ENCODE measurements at regions not wholly inside any gene's neighbourhood (a gene's known extent, or its start where the extent isn't known, plus 50 kb on each side); places are given as distances from the start of the nearest gene placed in this dataset.

- Histone ChIP-seq H3K9ac (ENCODE audit: low read length) (no peak overlapping the region), H3K27ac (ENCODE audit: low read depth, low read length) (no peak overlapping the region), H3K79me2 (ENCODE audit: insufficient read depth, low read length) (no peaks in the 10 kb centered on the region), H2AFZ (ENCODE audit: low read depth, low read length, poor library complexity, severe bottlenecking) (no peak overlapping the region), H3K27me3 (ENCODE audit: insufficient read depth, low read length) (peaks cover 34% of the 10 kb centered on the region), H3K4me2 (ENCODE audit: low read length) (no peak overlapping the region), H3K4me1 (ENCODE audit: control insufficient read depth in 1 of 2, insufficient read depth in 2 of 2, low read length in 2 of 2) (no peaks in the 10 kb centered on the region), H3K9me2 (ENCODE audit: insufficient read depth) (no peaks in the 10 kb centered on the region), H4K20me1 (ENCODE audit: insufficient read depth) (no peaks in the 10 kb centered on the region), H3K4me3 (replicated peaks in 1 of 2; ENCODE audit: low read depth in 1 of 2, low read length in 2 of 2) (no peak overlapping the region), H3K36me3 (ENCODE audit: control insufficient read depth in 1 of 2, insufficient read depth in 2 of 2, low read length in 2 of 2) (no peaks in the 10 kb centered on the region), H3K9me3 (ENCODE audit: control insufficient read depth in 1 of 2, insufficient read depth in 1 of 2, low read depth in 1 of 2, low read length in 2 of 2) (no peaks in the 10 kb centered on the region)
- no TSS peak for BruUV-seq (replicated peaks)
- RAD21 ChIA-PET (ENCODE audit: low non-redundant PET in 1 of 2, low total read pairs in 2 of 2, uncharacterized antibody in 2 of 2, unreplicated experiment in 2 of 2), result no interaction called here
- POLR2A ChIA-PET, result no interaction called here
- DNase-seq (ENCODE audit: low read depth, low spot score) (no peak), ATAC-seq (no peak)
- TF ChIP-seq POLR2AphosphoS5 (IDR thresholded peaks at IDR 0.05; ENCODE audit: low read depth, low read length) (no peak), EGR1 (IDR thresholded peaks at IDR 0.05; ENCODE audit: low read depth) (no peak), YY1 (IDR thresholded peaks at IDR 0.05; ENCODE audit: extremely low read depth, insufficient replicate concordance, low read depth, low read length) (no peak), EZH2phosphoT487 (IDR thresholded peaks at IDR 0.05; ENCODE audit: borderline replicate concordance) (no peak), TCF7L2 (IDR thresholded peaks at IDR 0.05; ENCODE audit: borderline replicate concordance, extremely low read depth, insufficient read depth, insufficient read length) (no peak), SRF (IDR thresholded peaks at IDR 0.05; ENCODE audit: low read depth) (no peak), EZH2 (IDR thresholded peaks at IDR 0.05) (no peak), SIN3A (IDR thresholded peaks at IDR 0.05; ENCODE audit: low read depth) (no peak), ZNF274 (IDR thresholded peaks at IDR 0.05; ENCODE audit: low read depth, low read length) (no peak), SP1 (IDR thresholded peaks at IDR 0.05; ENCODE audit: low read depth) (no peak), ELF1 (IDR thresholded peaks at IDR 0.05; ENCODE audit: borderline replicate concordance, low read depth) (no peak), RAD21 (IDR thresholded peaks at IDR 0.05; ENCODE audit: low read depth) (no peak), POLR2A (IDR thresholded peaks at IDR 0.05; ENCODE audit: borderline replicate concordance, extremely low read depth, insufficient read depth, insufficient read length) (no peak), CBX3 (IDR thresholded peaks at IDR 0.05; ENCODE audit: low read depth) (no peak), FOSL1 (IDR thresholded peaks at IDR 0.05; ENCODE audit: low read depth) (no peak)
- TF ChIP-seq, protein P1, sequence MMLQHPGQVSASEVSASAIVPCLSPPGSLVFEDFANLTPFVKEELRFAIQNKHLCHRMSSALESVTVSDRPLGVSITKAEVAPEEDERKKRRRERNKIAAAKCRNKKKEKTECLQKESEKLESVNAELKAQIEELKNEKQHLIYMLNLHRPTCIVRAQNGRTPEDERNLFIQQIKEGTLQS (IDR thresholded peaks at IDR 0.05), result no peak
- TF ChIP-seq, protein P2, sequence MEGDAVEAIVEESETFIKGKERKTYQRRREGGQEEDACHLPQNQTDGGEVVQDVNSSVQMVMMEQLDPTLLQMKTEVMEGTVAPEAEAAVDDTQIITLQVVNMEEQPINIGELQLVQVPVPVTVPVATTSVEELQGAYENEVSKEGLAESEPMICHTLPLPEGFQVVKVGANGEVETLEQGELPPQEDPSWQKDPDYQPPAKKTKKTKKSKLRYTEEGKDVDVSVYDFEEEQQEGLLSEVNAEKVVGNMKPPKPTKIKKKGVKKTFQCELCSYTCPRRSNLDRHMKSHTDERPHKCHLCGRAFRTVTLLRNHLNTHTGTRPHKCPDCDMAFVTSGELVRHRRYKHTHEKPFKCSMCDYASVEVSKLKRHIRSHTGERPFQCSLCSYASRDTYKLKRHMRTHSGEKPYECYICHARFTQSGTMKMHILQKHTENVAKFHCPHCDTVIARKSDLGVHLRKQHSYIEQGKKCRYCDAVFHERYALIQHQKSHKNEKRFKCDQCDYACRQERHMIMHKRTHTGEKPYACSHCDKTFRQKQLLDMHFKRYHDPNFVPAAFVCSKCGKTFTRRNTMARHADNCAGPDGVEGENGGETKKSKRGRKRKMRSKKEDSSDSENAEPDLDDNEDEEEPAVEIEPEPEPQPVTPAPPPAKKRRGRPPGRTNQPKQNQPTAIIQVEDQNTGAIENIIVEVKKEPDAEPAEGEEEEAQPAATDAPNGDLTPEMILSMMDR (IDR thresholded peaks at IDR 0.05 in 2 of 3, conservative IDR thresholded peaks at IDR 0.05 in 1 of 3; ENCODE audit: borderline replicate concordance in 1 of 3, insufficient read depth in 1 of 3, low read depth in 2 of 3, low read length in 2 of 3), result no peak
- TF ChIP-seq, protein P3, sequence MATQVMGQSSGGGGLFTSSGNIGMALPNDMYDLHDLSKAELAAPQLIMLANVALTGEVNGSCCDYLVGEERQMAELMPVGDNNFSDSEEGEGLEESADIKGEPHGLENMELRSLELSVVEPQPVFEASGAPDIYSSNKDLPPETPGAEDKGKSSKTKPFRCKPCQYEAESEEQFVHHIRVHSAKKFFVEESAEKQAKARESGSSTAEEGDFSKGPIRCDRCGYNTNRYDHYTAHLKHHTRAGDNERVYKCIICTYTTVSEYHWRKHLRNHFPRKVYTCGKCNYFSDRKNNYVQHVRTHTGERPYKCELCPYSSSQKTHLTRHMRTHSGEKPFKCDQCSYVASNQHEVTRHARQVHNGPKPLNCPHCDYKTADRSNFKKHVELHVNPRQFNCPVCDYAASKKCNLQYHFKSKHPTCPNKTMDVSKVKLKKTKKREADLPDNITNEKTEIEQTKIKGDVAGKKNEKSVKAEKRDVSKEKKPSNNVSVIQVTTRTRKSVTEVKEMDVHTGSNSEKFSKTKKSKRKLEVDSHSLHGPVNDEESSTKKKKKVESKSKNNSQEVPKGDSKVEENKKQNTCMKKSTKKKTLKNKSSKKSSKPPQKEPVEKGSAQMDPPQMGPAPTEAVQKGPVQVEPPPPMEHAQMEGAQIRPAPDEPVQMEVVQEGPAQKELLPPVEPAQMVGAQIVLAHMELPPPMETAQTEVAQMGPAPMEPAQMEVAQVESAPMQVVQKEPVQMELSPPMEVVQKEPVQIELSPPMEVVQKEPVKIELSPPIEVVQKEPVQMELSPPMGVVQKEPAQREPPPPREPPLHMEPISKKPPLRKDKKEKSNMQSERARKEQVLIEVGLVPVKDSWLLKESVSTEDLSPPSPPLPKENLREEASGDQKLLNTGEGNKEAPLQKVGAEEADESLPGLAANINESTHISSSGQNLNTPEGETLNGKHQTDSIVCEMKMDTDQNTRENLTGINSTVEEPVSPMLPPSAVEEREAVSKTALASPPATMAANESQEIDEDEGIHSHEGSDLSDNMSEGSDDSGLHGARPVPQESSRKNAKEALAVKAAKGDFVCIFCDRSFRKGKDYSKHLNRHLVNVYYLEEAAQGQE (IDR thresholded peaks at IDR 0.05; ENCODE audit: low read depth), result no peak
- intact Hi-C loops (cut with micrococcal nuclease), result no loop called here
- CTCF ChIA-PET, result no interaction called here
Measured at GRCh38 chr11:36722421-36722820, 124.4 kb upstream of the RAG2 start.
